CD4-positive, alpha-beta T cell treated with Interleukin-1 beta for 1 hour (primary cell): ENCODE measurements at regions not wholly inside any gene's neighbourhood (a gene's known extent, or its start where the extent isn't known, plus 50 kb on each side); places are given as distances from the start of the nearest gene placed in this dataset.

Source experiments
- DNase-seq, 2 donors: peaks; one replicate each; pipeline ENCODE4 v3.0.0-alpha.2; 2020 to 2022

GRCh38 chr16:76190480-76190879 lies 86.7 kb upstream of the CNTNAP4 start:
- no peak for DNase-seq

GRCh38 chr16:76193906-76194615 lies 83.1 kb upstream of the CNTNAP4 start:
- DNase-seq, result no peak

- DNase-seq, result no peak
Observed at GRCh38 chr16:76194616-76195015, 82.6 kb upstream of the CNTNAP4 start.

- no peak for DNase-seq
Observed at GRCh38 chr16:76195056-76195455, 82.1 kb upstream of the CNTNAP4 start.

- DNase-seq, result no peak
Observed at GRCh38 chr16:76195648-76196047, 81.6 kb upstream of the CNTNAP4 start.

GRCh38 chr16:76197900-76198299 lies 79.3 kb upstream of the CNTNAP4 start:
- DNase-seq, result no peak

GRCh38 chr16:76199681-76200220 lies 77.5 kb upstream of the CNTNAP4 start:
- DNase-seq, result no peak

GRCh38 chr16:76201385-76201784 lies 75.8 kb upstream of the CNTNAP4 start:
- no peak for DNase-seq

GRCh38 chr16:76204249-76204648 lies 73.0 kb upstream of the CNTNAP4 start:
- no peak for DNase-seq

GRCh38 chr16:76207270-76207669 lies 69.9 kb upstream of the CNTNAP4 start:
- DNase-seq, result no peak

GRCh38 chr16:76210157-76210556 lies 67.0 kb upstream of the CNTNAP4 start:
- no peak for DNase-seq

- DNase-seq, result no peak
Observed at GRCh38 chr16:76213860-76214259, 63.3 kb upstream of the CNTNAP4 start.

GRCh38 chr16:76214856-76215255 lies 62.3 kb upstream of the CNTNAP4 start:
- DNase-seq, result no peak

GRCh38 chr16:76222087-76222486 lies 55.1 kb upstream of the CNTNAP4 start:
- no peak for DNase-seq

- no peak for DNase-seq
Observed at GRCh38 chr16:76222853-76223252, 54.3 kb upstream of the CNTNAP4 start.

GRCh38 chr16:76226011-76226410 lies 51.2 kb upstream of the CNTNAP4 start:
- no peak for DNase-seq

GRCh38 chr16:76226481-76226880 lies 50.7 kb upstream of the CNTNAP4 start:
- no peak for DNase-seq
